ENCODE measurements at regions not wholly inside any gene's neighbourhood (a gene's known extent, or its start where the extent isn't known, plus 50 kb on each side); places are given as distances from the start of the nearest gene placed in this dataset.

- H3K27ac Mint-ChIP-seq (ENCODE audit: unreplicated experiment): no peak overlapping the region
- H3K4me1 Mint-ChIP-seq (ENCODE audit: low read depth, unreplicated experiment): no peaks in the 10 kb centered on the region
- Histone ChIP-seq H3K4me3 (ENCODE audit: insufficient read depth, low read depth, low read length) (no peak overlapping the region), H3K9ac (ENCODE audit: low read length) (no peak overlapping the region), H2AFZ (ENCODE audit: low read depth, low read length) (no peak overlapping the region), H3K27ac (ENCODE audit: low read depth, low read length) (no peak overlapping the region), H3K36me3 (ENCODE audit: insufficient read depth, low read length) (no peaks in the 10 kb centered on the region), H3K4me1 (ENCODE audit: insufficient read depth, low read length) (peaks cover 7% of the 10 kb centered on the region), H3K4me2 (ENCODE audit: low read length) (no peak overlapping the region), H4K20me1 (ENCODE audit: insufficient read depth, low read length) (no peaks in the 10 kb centered on the region), H3K79me2 (ENCODE audit: insufficient read depth, low read length) (no peaks in the 10 kb centered on the region), H3K27me3 (ENCODE audit: insufficient read depth, low read length) (no peaks in the 10 kb centered on the region), H3K9me3 (ENCODE audit: insufficient read depth, low read depth, low read length) (peaks cover 11% of the 10 kb centered on the region)
- peaks cover 35% of the 10 kb centered on the region for H3K27me3 Mint-ChIP-seq (ENCODE audit: low read depth, unreplicated experiment)
- FAIRE-seq: no peak
- H3K4me3 Mint-ChIP-seq (ENCODE audit: unreplicated experiment): no peak overlapping the region
- TF ChIP-seq EZH2 (IDR thresholded peaks at IDR 0.05; ENCODE audit: insufficient read depth, low read length) (no peak), CTCF (IDR thresholded peaks at IDR 0.05; ENCODE audit: insufficient read depth, low read depth, low read length) (no peak)
- DNase-seq (ENCODE audit: low read depth): no peak
- peaks cover 21% of the 10 kb centered on the region for H3K9me3 Mint-ChIP-seq (ENCODE audit: unreplicated experiment)
- H3K36me3 Mint-ChIP-seq (ENCODE audit: low read depth, unreplicated experiment): peaks cover 2% of the 10 kb centered on the region
These were observed 339.4 kb downstream of the FOXL1 start for GRCh38 chr16:86917471-86918365.

GRCh38 chr16:86918637-86919036, 340.3 kb downstream of the FOXL1 start:
- DNase-seq (ENCODE audit: low read depth) (no peak), FAIRE-seq (no peak)
- Histone ChIP-seq H4K20me1 (ENCODE audit: insufficient read depth, low read length) (no peaks in the 10 kb centered on the region), H2AFZ (ENCODE audit: low read depth, low read length) (no peak overlapping the region), H3K9me3 (ENCODE audit: insufficient read depth, low read depth, low read length) (peaks cover 11% of the 10 kb centered on the region), H3K79me2 (ENCODE audit: insufficient read depth, low read length) (no peaks in the 10 kb centered on the region), H3K27ac (ENCODE audit: low read depth, low read length) (no peak overlapping the region), H3K9ac (ENCODE audit: low read length) (no peak overlapping the region), H3K4me2 (ENCODE audit: low read length) (no peak overlapping the region), H3K27me3 (ENCODE audit: insufficient read depth, low read length) (no peaks in the 10 kb centered on the region), H3K4me3 (ENCODE audit: insufficient read depth, low read depth, low read length) (no peak overlapping the region), H3K36me3 (ENCODE audit: insufficient read depth, low read length) (no peaks in the 10 kb centered on the region), H3K4me1 (ENCODE audit: insufficient read depth, low read length) (peaks cover 8% of the 10 kb centered on the region)
- no peak overlapping the region for H3K27ac Mint-ChIP-seq (ENCODE audit: unreplicated experiment)
- TF ChIP-seq CTCF (IDR thresholded peaks at IDR 0.05; ENCODE audit: insufficient read depth, low read depth, low read length) (no peak), EZH2 (IDR thresholded peaks at IDR 0.05; ENCODE audit: insufficient read depth, low read length) (no peak)
- no peaks in the 10 kb centered on the region for H3K4me1 Mint-ChIP-seq (ENCODE audit: low read depth, unreplicated experiment)
- H3K27me3 Mint-ChIP-seq (ENCODE audit: low read depth, unreplicated experiment): peaks cover 38% of the 10 kb centered on the region
- peaks cover 2% of the 10 kb centered on the region for H3K36me3 Mint-ChIP-seq (ENCODE audit: low read depth, unreplicated experiment)
- peaks cover 21% of the 10 kb centered on the region for H3K9me3 Mint-ChIP-seq (ENCODE audit: unreplicated experiment)
- H3K4me3 Mint-ChIP-seq (ENCODE audit: unreplicated experiment): no peak overlapping the region

GRCh38 chr16:86919078-86919477, 340.7 kb downstream of the FOXL1 start:
- Mint-ChIP-seq H3K27me3 (ENCODE audit: low read depth, unreplicated experiment) (peaks cover 38% of the 10 kb centered on the region), H3K4me3 (ENCODE audit: unreplicated experiment) (no peak overlapping the region), H3K4me1 (ENCODE audit: low read depth, unreplicated experiment) (no peaks in the 10 kb centered on the region), H3K9me3 (ENCODE audit: unreplicated experiment) (peaks cover 21% of the 10 kb centered on the region), H3K27ac (ENCODE audit: unreplicated experiment) (no peak overlapping the region), H3K36me3 (ENCODE audit: low read depth, unreplicated experiment) (peaks cover 2% of the 10 kb centered on the region)
- no peaks in the 10 kb centered on the region for H3K79me2 ChIP-seq (ENCODE audit: insufficient read depth, low read length)
- no peaks in the 10 kb centered on the region for H4K20me1 ChIP-seq (ENCODE audit: insufficient read depth, low read length)
- H3K36me3 ChIP-seq (ENCODE audit: insufficient read depth, low read length): no peaks in the 10 kb centered on the region
- no peak overlapping the region for H3K9ac ChIP-seq (ENCODE audit: low read length)
- H3K27me3 ChIP-seq (ENCODE audit: insufficient read depth, low read length): no peaks in the 10 kb centered on the region
- no peak for FAIRE-seq
- no peak for DNase-seq (ENCODE audit: low read depth)
- H3K27ac ChIP-seq (ENCODE audit: low read depth, low read length): no peak overlapping the region
- peaks cover 12% of the 10 kb centered on the region for H3K4me1 ChIP-seq (ENCODE audit: insufficient read depth, low read length)
- TF ChIP-seq EZH2 (IDR thresholded peaks at IDR 0.05; ENCODE audit: insufficient read depth, low read length) (no peak), CTCF (IDR thresholded peaks at IDR 0.05; ENCODE audit: insufficient read depth, low read depth, low read length) (no peak)
- H3K9me3 ChIP-seq (ENCODE audit: insufficient read depth, low read depth, low read length): peaks cover 11% of the 10 kb centered on the region
- H3K4me2 ChIP-seq (ENCODE audit: low read length): no peak overlapping the region
- H2AFZ ChIP-seq (ENCODE audit: low read depth, low read length): no peak overlapping the region
- H3K4me3 ChIP-seq (ENCODE audit: insufficient read depth, low read depth, low read length): no peak overlapping the region

All from astrocyte (in vitro differentiated cells and primary cell).